HG02798 (cell line): ENCODE measurements at regions not wholly inside any gene's neighbourhood (a gene's known extent, or its start where the extent isn't known, plus 50 kb on each side); places are given as distances from the start of the nearest gene placed in this dataset.
"Not testable (repeated sequence)": the region's sequence is repeated elsewhere in the genome, so short reads cannot be mapped to it uniquely, and the experiment has no call there.

Source experiments
- ATAC-seq: cut with Tn5 transposase; IDR thresholded peaks from one replicate; pipeline ENCODE4 v1.9.1; 2021; ENCODE audit warnings: mild to moderate bottlenecking; ENCODE audit not compliant: unreplicated experiment, poor library complexity

DNA sequence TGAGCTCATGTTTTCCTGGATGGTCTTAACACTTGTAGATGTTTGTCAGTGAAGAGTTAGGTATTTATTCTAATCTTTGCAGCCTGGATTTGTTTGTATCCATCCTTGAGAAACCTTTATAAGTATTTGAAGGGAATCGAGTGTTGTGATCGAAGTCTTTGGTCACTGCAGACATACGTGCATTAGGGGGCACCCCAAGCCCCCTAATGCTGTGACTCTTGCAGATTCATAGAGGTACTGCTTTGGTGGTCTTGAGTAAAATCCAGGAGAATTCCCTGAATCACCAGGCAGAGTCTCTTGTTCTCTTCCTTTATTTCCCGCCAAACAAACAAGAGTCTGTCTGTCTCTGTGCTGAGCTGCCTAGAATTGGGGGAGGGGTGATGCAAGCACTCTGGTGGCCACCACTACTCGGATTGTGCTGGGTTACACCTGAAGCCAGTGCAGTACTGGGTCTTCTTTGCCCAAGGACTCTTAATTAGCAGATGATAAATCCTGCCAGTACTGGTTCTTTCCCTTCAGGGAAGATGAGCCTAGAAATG, 170.5 kb upstream of the POU1F1 start:
- ATAC-seq: no peak

DNA sequence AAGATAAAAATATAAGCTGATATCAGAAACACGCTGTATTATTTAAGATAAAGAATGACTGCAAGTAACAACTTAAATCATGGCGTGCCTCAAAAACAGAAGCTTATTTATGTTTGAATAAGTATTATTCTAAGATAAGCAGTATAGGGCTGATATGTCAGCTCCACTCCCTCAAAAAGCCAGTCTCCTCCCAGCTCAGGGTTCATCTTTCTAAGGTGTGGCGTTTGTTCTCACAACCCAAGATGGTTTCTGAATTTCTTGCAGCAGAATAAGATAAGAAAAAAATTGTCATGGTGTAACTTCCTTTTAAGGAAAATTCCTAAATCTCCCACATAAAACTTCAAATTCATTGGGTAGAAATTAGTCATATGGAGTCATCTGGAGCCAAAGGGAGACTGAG, 166.1 kb upstream of the POU1F1 start:
- no peak for ATAC-seq

DNA sequence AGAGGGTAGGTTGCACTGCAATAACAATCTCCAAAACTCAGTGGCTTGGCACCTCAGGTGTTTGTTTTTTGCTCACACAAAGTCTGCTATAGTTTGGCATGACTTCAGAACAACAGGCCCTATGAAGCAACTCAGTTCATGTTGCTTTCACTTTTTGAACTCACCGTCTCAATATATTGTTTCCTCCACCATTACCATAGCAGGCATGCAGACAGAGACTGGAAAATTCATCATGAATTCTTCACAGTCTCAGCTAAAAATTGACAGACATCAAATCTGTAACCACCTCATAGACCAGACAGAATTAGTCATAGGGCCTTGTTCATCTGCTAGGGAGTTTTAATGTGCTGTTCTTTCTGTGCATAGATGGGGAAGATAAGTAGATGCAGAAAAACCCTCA, 161.4 kb upstream of the POU1F1 start:
- ATAC-seq: no peak

DNA sequence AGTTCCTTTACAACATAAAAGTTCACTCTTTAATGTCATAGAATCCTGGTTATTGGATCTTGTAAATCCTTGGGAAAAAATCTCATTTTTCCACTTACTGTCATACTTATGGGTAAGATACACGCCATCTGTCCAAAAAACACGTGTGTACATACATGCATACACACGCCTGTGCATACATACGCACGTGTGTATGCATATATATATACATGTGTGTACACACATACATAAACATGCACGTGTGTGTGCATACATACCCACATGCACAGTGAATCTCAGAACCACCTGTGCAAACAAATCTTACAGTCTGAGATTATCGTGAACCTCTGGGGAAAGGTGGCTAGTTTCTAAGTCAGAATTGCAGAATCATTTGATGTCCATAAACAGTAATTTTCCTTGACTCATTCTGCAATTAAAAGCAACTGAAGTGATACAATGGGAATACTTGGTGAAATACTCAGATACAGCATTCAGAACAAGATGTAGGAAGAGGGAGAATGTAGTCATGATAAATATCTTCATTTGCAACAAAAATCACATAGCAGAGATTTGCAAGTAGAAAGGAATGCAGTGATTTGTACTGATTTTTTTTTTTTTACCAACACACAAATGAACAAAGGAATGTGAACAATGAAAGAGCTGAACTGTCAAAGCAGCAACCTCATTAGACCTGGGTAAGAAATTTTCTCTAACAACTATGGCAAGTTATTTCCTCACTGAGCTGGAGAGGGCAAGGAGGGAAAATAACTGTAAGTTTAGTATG, 160.6 kb upstream of the POU1F1 start:
- ATAC-seq: no peak

DNA sequence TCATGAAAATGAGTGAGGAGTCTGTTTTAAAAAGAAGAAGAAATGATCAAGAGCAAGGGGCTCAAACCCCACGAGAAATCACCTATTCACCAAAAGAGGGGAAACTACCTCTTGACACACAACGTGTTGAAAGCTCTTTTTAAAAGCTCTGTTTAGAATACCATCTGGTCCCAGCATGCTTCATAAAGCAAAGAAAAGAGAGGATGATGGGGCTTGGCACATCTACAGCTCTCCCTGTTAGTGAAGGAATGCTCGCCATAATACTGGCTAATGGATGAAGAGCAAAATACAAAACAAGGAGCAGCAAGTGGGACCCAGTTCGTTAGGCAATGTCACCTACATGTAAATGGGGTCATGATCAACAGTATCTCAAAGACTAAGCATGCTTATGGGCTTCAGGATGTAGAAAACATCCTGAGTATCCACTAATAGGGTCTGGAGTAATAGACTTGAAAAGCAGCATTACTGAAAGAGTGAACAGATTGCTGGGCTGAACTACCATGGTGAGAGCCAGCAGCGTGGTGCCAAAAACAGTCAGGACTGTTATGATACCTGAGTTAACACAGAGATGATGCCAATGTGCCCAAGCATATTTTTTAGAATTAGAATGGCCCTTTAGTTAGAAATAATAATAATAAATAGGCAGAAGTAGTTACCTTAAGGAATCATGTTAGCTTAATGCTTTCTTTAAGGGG, 159.7 kb upstream of the POU1F1 start:
- ATAC-seq: no peak

DNA sequence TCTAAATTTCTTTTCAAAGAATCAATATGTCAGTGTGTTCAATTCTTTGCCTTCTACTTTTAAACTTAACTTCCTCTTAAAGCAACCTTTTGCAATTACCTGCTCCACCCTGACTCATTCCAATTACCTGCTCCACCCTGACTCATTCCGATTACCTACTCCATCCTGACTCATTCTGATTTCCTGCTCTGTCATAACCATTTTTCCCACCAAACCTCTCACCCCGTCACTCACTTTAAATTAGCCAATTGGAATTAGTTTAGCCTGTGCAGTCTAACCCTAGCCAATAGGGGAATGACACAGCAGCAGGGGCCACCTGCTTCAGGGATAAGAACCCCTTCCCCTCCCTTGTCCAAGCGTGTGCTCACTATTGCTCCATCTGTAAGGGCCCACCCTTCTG, 157.1 kb upstream of the POU1F1 start:
- not testable (repeated sequence) for ATAC-seq

DNA sequence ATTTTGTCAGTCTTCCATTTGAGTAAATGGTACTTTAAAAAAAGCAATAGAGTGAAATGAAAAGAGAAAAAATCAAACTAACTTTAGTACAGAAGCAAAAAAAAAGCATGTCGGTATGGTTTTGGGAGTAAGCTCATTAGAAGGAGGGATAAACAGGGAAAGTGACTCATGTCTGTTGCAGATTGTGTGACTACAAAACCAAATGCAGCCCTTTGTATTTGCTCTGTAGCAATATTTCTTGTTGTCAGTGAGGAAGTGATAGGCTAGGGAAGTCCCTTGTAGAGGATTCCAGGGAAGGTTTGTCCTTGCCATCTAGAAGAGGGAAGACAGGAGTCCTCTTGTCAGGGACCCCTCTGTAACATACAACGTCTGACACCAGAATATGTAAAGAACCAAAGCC, 150.5 kb upstream of the POU1F1 start:
- ATAC-seq: no peak

DNA sequence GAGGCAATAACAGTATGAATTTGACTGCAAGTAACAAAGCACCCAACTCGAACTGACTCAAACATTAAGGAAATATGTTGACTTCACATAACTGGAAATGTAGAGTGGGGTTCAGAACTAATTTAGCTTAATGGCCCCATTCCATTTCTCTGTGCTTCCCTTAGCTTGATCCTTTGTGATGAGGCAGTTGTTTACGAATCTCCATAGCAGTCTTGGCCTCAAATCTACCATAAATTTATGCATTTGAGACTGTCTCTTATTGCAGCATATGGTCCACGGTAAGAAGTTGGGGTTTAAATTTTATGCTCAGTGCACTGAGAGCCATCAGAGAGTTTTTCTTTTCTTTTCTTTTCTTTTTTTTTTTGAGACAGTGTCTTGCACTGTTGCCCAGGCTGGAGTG, 148.7 kb upstream of the POU1F1 start:
- no peak for ATAC-seq

DNA sequence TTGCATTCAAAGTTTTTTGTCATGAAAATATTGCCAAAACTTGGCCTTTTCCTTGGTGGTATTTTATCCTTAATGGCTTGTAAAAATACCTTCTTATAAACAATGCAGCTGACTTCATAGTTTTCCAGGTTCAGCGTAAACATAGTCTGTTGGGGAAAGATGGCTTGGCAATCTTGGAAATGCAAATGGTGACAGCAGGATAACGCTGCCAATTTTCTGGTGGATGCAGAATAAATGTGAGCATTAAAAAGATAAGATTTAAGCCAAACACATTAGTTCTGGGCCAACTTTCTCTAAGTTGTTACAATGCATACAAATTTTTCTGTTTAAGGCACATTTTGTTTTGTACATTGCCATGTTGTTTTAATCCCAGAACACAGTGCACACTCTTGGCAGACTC, 147.0 kb upstream of the POU1F1 start:
- no peak for ATAC-seq

DNA sequence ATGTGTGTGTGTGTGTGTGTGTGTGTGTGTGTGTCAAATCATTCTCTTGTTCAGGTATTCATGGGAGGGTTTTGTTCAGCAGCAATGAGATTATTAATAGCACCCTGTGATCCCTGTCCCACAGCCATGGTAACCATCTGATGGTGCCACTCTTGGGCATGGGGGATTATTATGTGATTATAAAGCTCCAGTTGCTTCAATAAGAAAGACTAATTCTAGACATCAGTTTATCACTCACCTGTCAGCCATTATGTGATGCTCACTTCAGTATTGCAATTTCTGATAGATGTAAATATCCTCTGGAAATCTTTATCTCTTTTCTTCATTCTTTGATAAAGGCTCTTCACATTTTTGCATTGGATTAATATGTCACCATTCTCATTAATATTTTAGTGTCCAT, 145.9 kb upstream of the POU1F1 start:
- ATAC-seq: no peak

DNA sequence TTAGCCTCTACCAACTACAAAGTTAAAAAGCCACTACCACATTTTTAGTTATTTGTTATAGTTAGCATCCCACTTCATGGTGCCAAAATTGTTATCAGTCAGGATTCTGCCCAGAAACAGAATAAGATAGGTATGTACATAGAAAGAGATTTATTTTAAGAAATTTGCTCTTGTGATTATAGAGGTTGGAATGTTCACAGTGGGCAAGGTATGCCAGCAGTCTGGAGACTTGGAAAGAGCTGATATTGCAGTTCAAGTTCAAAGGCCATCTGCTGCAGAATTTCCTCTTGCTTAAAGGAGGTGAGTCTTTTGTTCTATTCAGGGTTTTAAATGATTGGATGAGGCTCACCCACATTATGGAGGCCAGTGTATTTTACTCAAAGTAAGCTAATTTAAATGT, 143.8 kb upstream of the POU1F1 start:
- no peak for ATAC-seq

DNA sequence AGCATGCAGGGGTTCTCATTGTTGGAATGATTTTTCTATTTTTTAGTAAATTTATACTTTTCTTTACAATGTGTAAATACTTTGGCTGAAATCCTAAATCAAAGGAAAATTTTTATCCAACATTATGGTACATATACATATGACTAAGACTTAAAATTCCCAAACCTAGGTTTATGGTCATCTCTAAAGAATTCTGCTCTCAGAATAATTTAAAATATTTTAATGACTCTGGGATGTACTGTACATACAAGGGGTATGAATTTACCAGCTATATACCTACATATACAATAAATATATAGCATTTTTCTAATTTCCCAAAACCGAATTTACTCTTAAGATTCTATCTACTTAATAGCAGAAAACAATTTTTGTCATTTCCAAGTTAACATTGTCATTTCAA, 137.9 kb upstream of the POU1F1 start:
- ATAC-seq: no peak

DNA sequence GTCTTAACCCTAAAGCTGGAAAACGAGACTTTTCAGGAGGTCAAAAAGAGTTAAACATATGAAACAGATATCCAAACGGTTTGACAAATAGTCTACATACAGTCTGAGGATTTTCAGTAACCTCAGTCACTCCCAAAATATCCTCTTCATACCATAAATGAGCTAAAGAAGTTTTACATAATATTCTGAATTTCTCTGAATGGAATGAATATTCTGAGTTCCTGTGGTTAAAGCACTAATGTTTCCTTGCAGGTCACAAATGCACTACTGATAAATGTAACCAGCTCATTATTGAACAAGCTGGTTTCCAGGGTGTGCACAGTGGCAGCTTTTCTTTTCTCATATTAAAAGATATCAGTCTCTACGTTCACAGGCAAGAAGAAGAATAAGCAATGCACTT, 137.4 kb upstream of the POU1F1 start:
- no peak for ATAC-seq

DNA sequence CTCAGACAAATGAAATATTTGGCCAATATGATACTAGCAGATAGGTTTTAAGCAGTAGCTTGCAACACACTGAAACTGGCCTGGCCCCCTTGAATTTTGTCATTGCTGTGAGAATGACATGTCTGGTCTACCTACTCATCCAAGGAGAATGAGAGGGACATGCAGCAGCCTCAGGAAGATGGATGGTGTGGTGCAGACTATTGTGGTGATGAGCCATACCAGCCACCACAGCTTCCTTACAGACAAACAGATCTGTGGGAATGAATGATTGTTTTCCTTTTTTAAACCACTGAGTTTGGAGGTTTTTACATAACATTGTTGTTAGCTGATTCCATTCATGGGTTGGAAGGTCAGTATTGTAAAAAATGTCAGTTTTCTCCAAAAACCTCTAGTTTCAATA, 133.7 kb upstream of the POU1F1 start:
- no peak for ATAC-seq

DNA sequence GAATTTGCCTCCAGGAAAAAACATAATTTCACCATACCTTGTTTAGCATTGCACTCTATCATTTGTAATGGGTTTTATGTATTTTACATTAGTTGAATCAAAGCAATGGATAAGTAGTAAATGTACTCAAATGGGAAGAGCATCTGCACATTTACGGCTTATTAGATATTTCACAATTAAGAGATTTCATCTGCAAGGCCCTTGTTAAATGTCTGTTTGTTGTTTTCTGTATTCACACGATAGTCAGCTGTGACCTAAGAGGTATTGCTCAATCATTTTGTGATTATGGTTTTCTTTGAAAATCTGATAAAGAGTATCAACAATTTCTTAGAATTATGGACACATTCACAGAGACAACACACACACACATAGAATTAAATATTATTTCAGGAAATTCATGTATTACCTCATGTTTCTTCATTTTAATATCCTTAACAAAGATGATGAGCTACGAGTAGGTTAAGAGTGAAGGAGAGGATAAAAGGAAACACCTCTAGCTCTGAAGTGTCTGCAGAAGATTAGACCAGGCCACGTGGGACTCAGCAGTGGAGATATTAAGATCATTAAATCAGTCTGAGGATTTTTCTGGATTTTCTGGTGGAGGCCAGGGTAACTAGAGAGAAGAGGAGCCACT, 121.9 kb upstream of the POU1F1 start:
- no peak for ATAC-seq

DNA sequence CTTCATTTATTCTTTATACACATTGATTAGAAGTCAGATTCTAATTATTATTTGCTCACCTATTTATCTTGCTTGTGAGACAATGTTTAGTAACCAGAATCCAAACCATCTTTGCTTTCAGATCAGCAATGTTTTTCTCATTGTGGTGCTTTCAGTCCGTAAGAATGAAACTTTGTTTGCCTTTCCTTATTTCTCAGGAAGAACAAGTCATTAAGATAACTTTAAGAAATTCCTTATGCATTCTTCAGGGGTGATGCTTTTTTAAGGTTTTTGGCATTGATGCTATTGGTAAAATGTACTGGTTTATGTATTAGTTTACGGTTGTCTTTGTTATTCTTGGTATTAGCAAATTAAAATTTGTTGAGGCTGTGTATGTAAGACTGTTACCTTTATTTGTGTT, 120.8 kb upstream of the POU1F1 start:
- ATAC-seq: no peak

DNA sequence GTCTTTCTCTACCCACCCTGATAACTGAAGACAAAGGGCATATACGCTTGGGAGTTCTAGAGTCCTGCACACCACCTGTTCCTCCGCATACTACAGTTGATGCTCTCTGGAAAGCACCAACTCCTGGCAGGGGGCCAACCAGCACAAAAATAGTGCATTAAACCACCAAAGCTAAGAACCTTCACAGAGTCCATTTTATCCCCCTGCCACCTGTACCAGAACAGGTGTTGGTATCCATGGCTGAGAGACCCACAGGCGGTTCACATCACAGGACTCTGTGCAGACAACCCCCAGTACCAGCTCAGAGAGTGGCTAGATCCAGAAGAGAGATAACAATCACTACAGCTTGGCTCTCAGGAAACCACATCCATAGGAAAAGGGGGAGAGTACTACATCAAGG, 114.4 kb upstream of the POU1F1 start:
- ATAC-seq: no peak

DNA sequence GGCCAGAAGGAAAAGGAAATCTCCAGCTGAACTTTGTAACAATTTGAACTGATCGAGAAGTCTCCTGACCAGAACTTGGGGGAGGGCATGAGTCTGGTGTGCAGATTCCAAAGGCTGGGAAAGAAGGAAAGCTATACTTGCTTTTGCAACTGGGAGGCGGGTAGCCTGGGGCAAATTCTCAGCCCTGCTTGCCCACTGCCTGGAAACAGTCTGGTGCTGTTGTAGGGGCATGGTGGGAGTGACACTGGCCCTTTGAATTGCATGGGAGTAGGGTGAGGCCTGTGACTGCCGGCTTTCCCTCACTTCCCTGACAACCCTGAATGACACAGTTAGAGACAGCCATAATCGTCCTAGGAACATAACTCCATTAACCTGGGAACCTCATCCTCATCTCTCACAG, 114.0 kb upstream of the POU1F1 start:
- ATAC-seq: no peak

DNA sequence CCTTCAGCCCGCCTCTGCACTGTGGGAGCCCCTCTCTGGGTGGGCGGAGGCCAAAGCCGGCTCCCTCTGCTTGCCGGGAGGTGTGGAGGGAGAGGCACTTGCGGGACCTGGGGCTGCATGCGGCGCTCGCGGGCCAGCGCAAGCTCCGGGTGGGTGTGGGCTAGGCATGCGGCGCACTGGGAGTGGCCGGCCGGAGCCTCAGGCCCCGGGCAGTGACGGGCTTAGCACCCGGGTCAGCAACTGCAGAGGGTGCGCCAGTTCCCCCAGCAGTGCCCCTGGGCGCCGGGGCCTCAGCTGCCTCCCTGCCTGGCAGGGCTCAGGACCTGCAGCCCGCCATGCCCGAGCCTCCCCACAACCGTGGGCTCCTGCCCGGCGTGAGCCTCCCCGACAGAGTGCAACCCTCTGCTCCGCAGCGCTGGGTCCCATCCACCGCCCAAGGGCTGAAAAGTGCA, 98.9 kb upstream of the POU1F1 start:
- ATAC-seq: no peak

DNA sequence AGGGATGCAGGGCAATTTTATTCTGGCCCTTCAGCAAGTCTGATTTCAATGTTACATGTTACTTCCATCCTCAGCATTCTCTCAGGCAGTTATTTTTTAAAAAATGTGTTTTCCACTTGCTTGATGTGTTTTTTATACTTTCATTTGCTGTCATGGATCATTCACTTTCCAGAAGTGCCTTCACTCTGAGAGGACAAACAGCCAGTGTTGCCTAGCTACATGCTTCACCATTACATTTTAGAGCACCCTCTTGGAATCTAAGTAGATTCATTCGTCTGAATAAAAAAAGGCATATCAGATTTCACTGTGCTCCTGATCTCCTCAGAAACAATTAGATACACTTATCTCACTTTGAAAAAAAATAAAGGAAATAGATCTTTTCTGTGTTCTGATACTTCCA, 93.6 kb upstream of the POU1F1 start:
- no peak for ATAC-seq

DNA sequence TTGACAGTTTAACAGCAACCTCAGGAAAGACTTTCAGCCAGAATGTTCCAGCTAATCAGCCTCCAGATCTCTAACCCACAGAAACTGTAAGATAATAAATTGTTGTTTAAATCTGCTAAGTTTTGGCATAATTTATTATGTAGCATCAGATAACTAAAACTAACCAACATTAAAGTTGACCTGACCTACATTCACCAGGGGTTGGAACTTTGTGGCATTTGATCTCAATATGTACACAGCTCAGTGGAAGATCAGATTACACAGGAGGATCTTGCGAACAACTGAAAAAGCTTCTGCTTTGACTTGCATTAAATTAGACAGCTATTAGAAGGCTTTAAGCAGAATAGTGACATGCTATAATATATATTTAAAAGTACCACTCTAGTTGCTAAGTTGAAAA, 91.4 kb upstream of the POU1F1 start:
- ATAC-seq: no peak
